ENCODE measurements at regions not wholly inside any gene's neighbourhood (a gene's known extent, or its start where the extent isn't known, plus 50 kb on each side); places are given as distances from the start of the nearest gene placed in this dataset.

DNA sequence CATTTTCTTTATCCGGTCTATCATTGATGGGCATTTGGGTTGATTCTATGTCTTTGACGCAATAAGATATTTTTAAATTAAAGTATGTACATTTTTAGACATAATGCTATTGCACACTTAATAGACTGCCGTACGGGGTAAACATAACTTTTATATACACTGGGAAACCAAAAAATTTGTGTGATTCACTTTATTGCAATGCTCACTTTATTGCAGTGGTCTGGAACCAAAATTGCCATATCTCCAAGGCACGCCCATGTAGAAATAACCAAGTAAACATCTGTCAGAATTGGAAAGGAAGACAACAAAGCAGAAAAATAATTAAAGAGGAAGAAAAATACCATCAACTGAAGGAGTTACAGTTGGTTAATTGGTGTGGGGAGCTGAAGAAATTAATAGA, 205.8 kb upstream of the CTAGE1 start:
- Histone ChIP-seq H3K4me3 (ENCODE audit: low read depth, low read length, poor library complexity, severe bottlenecking) (no peak overlapping the region), H3K27me3 (replicated peaks; ENCODE audit: insufficient read depth, low read depth, low read length, poor library complexity) (peaks cover 26% of the 10 kb centered on the region), H3K4me1 (ENCODE audit: insufficient read depth, low read length, poor library complexity, severe bottlenecking) (no peaks in the 10 kb centered on the region), H3K36me3 (ENCODE audit: insufficient read depth, low read length, poor library complexity, severe bottlenecking) (no peaks in the 10 kb centered on the region), H3K27ac (ENCODE audit: low read depth, low read length, poor library complexity, severe bottlenecking) (no peak overlapping the region), H3K9me3 (ENCODE audit: low read depth, low read length, poor library complexity, severe bottlenecking) (no peaks in the 10 kb centered on the region)
- ChIA-PET POLR2A (ENCODE audit: low non-redundant PET) (no interaction called here), CTCF (no interaction called here)
- intact Hi-C loops (cut with micrococcal nuclease; ENCODE audit: unreplicated experiment) = no loop called here
- DNase-seq (ENCODE audit: low spot score) = no peak
- no TSS peak for BruUV-seq (replicated peaks)
- no peak for TF ChIP-seq EZH2 (IDR thresholded peaks at IDR 0.05; ENCODE audit: borderline replicate concordance, low read depth, low read length, poor library complexity, severe bottlenecking)
- TF ChIP-seq, protein P1, sequence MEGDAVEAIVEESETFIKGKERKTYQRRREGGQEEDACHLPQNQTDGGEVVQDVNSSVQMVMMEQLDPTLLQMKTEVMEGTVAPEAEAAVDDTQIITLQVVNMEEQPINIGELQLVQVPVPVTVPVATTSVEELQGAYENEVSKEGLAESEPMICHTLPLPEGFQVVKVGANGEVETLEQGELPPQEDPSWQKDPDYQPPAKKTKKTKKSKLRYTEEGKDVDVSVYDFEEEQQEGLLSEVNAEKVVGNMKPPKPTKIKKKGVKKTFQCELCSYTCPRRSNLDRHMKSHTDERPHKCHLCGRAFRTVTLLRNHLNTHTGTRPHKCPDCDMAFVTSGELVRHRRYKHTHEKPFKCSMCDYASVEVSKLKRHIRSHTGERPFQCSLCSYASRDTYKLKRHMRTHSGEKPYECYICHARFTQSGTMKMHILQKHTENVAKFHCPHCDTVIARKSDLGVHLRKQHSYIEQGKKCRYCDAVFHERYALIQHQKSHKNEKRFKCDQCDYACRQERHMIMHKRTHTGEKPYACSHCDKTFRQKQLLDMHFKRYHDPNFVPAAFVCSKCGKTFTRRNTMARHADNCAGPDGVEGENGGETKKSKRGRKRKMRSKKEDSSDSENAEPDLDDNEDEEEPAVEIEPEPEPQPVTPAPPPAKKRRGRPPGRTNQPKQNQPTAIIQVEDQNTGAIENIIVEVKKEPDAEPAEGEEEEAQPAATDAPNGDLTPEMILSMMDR (conservative IDR thresholded peaks at IDR 0.05; ENCODE audit: low read depth, low read length) = no peak

DNA sequence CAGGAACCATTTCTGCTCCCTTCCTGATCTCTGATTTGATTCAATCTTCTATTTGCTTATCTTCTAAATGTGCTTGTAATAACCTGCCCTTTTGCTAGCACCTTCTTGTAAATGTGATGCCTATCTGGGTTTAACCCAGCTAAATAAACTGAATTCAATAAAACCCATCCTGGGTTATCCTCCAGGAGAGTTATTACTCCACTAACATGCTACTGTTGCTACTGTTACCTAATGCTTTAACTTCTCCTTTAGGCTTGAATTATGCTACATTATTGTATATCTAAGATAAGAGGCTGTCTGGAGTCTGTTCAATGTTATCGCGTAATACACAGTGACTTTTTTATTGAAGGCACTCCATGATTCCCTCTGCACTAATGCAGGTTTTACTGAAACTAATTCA, 206.5 kb upstream of the CTAGE1 start:
- H3K4me3 ChIP-seq (ENCODE audit: low read depth, low read length, poor library complexity, severe bottlenecking) = no peak overlapping the region
- BruUV-seq (replicated peaks) = no TSS peak
- ChIA-PET POLR2A (ENCODE audit: low non-redundant PET) (no interaction called here), CTCF (no interaction called here)
- TF ChIP-seq, protein P1 (conservative IDR thresholded peaks at IDR 0.05; ENCODE audit: low read depth, low read length) = no peak
- no peak for TF ChIP-seq EZH2 (IDR thresholded peaks at IDR 0.05; ENCODE audit: borderline replicate concordance, low read depth, low read length, poor library complexity, severe bottlenecking)
- no peaks in the 10 kb centered on the region for H3K36me3 ChIP-seq (ENCODE audit: insufficient read depth, low read length, poor library complexity, severe bottlenecking)
- intact Hi-C loops (cut with micrococcal nuclease; ENCODE audit: unreplicated experiment) = no loop called here
- no peaks in the 10 kb centered on the region for H3K9me3 ChIP-seq (ENCODE audit: low read depth, low read length, poor library complexity, severe bottlenecking)
- no peaks in the 10 kb centered on the region for H3K4me1 ChIP-seq (ENCODE audit: insufficient read depth, low read length, poor library complexity, severe bottlenecking)
- H3K27ac ChIP-seq (ENCODE audit: low read depth, low read length, poor library complexity, severe bottlenecking) = no peak overlapping the region
- H3K27me3 ChIP-seq (replicated peaks; ENCODE audit: insufficient read depth, low read depth, low read length, poor library complexity) = peaks cover 26% of the 10 kb centered on the region
- no peak for DNase-seq (ENCODE audit: low spot score)

DNA sequence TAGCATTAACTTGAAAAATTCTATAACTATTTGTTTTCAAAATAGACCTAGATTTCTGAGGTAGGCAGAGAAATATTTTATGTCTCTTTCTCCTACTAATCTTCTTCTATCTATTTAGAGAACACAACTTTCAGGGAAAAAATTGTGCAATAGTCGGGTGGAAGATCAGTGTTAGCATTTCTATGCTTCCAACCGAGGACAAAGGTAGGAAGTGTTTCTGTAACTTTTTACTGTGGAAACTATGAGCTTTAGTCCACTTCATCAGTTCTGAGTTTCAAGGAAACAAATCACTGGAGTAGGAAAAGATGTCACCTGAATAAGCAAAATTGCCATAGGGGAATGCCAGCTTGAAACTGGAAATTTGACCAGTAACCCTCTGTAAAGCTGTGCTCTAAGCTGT, 207.7 kb upstream of the CTAGE1 start:
- ChIA-PET CTCF (no interaction called here), POLR2A (ENCODE audit: low non-redundant PET) (no interaction called here)
- Histone ChIP-seq H3K4me1 (ENCODE audit: insufficient read depth, low read length, poor library complexity, severe bottlenecking) (no peaks in the 10 kb centered on the region), H3K36me3 (ENCODE audit: insufficient read depth, low read length, poor library complexity, severe bottlenecking) (no peaks in the 10 kb centered on the region), H3K9me3 (ENCODE audit: low read depth, low read length, poor library complexity, severe bottlenecking) (no peaks in the 10 kb centered on the region), H3K4me3 (ENCODE audit: low read depth, low read length, poor library complexity, severe bottlenecking) (no peak overlapping the region), H3K27ac (ENCODE audit: low read depth, low read length, poor library complexity, severe bottlenecking) (no peak overlapping the region), H3K27me3 (replicated peaks; ENCODE audit: insufficient read depth, low read depth, low read length, poor library complexity) (peaks cover 31% of the 10 kb centered on the region)
- intact Hi-C loops (cut with micrococcal nuclease; ENCODE audit: unreplicated experiment) = no loop called here
- no TSS peak for BruUV-seq (replicated peaks)
- no peak for TF ChIP-seq EZH2 (IDR thresholded peaks at IDR 0.05; ENCODE audit: borderline replicate concordance, low read depth, low read length, poor library complexity, severe bottlenecking)
- TF ChIP-seq, protein P1 (conservative IDR thresholded peaks at IDR 0.05; ENCODE audit: low read depth, low read length) = no peak
- no peak for DNase-seq (ENCODE audit: low spot score)
